ENCODE measurements at regions not wholly inside any gene's neighbourhood (a gene's known extent, or its start where the extent isn't known, plus 50 kb on each side); places are given as distances from the start of the nearest gene placed in this dataset.
"Not testable (repeated sequence)": the region's sequence is repeated elsewhere in the genome, so short reads cannot be mapped to it uniquely, and the experiment has no call there.

GRCh38 chr21:17690078-17690494 is 77.4 kb upstream of the BTG3 start:
- H3K9me3 ChIP-seq = no peaks in the 10 kb centered on the region
- no peak for DNase-seq (ENCODE audit: low spot score)
- TF ChIP-seq CTCF (IDR thresholded peaks at IDR 0.05) = no peak
- no peaks in the 10 kb centered on the region for H3K27me3 ChIP-seq
- no peak overlapping the region for H3K4me3 ChIP-seq
- no peaks in the 10 kb centered on the region for H3K36me3 ChIP-seq
- H3K4me1 ChIP-seq = peaks cover 0 to 13% of the 10 kb centered on the region in 2 donors
- no peak overlapping the region for H3K27ac ChIP-seq

GRCh38 chr21:17688912-17689874 is 76.5 kb upstream of the BTG3 start:
- Histone ChIP-seq H3K27me3 (no peaks in the 10 kb centered on the region), H3K4me3 (no peak overlapping the region), H3K4me1 (peaks cover 0 to 13% of the 10 kb centered on the region in 2 donors), H3K9me3 (no peaks in the 10 kb centered on the region), H3K36me3 (no peaks in the 10 kb centered on the region), H3K27ac (no peak overlapping the region)
- DNase-seq (ENCODE audit: low spot score) = no peak
- TF ChIP-seq CTCF (IDR thresholded peaks at IDR 0.05) = no peak

GRCh38 chr21:17682924-17683323 is 70.2 kb upstream of the BTG3 start:
- no peak for TF ChIP-seq CTCF (IDR thresholded peaks at IDR 0.05)
- Histone ChIP-seq H3K36me3 (no peaks in the 10 kb centered on the region), H3K4me1 (no peaks in the 10 kb centered on the region), H3K27ac (no peak overlapping the region), H3K9me3 (no peaks in the 10 kb centered on the region), H3K4me3 (no peak overlapping the region), H3K27me3 (no peaks in the 10 kb centered on the region)
- DNase-seq (ENCODE audit: low spot score) = no peak

- no peaks in the 10 kb centered on the region for H3K4me1 ChIP-seq
- peak; percentile 70 to 85 for TF ChIP-seq CTCF (IDR thresholded peaks at IDR 0.05)
- no peak overlapping the region for H3K4me3 ChIP-seq
- H3K27ac ChIP-seq = no peak overlapping the region
- H3K36me3 ChIP-seq = no peaks in the 10 kb centered on the region
- H3K9me3 ChIP-seq = no peaks in the 10 kb centered on the region
- DNase-seq (ENCODE audit: low spot score) = no peak
- no peaks in the 10 kb centered on the region for H3K27me3 ChIP-seq
Measured at GRCh38 chr21:17679002-17679600, 66.4 kb upstream of the BTG3 start.

- not testable (repeated sequence) for H3K36me3 ChIP-seq; H3K4me3 ChIP-seq; H3K27ac ChIP-seq; H3K4me1 ChIP-seq; H3K9me3 ChIP-seq; H3K27me3 ChIP-seq; DNase-seq (ENCODE audit: low spot score)
Measured at GRCh38 chr21:17676930-17677329, 64.2 kb upstream of the BTG3 start.

GRCh38 chr21:17674106-17674505 is 61.4 kb upstream of the BTG3 start:
- Histone ChIP-seq H3K9me3 (no peaks in the 10 kb centered on the region), H3K27me3 (no peaks in the 10 kb centered on the region), H3K36me3 (no peaks in the 10 kb centered on the region), H3K4me1 (no peaks in the 10 kb centered on the region), H3K27ac (no peak overlapping the region), H3K4me3 (no peak overlapping the region)
- TF ChIP-seq CTCF (IDR thresholded peaks at IDR 0.05) = no peak
- DNase-seq (ENCODE audit: low spot score) = no peak

Measured in right atrium auricular region (tissue), 2 donors.